ENCODE measurements at regions not wholly inside any gene's neighbourhood (a gene's known extent, or its start where the extent isn't known, plus 50 kb on each side); places are given as distances from the start of the nearest gene placed in this dataset.

DNA sequence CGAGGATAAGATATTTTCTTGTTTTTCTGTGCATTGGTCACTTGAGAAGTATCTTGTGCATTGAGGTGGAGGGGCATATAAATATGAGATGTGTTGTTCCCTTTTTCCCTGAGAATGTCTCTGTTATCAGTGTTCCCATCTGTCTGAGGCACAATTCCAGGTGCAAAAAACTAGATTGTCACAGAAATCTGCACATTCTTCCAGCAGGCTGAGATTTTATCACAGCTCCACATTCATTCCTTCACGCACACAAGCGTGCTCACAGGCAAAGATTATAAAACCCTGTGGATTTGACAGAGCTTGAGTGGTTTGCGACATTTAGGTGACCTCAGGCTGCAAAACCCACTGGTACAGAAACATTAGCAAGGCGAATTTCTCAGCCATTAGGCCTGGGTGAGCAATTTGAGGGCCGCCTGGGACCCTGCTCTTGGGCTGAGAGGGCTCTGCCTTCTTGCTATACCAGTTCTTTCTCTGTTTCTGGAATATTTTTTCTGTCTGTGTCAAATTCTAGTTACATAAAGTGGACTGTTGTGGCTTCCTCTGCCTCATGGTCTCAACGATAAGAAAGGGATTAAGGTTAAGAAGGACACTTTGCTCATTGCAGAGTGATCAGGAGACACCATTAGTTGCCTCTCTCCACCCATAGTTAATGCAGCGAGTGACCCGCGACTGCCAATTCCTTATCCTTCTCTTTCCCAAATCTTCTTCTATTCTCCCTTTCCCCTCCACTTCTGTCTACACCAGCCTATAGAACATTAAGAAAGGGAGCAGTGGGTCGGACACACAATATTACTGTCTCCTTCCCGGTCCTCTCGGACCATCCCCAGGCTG is 86.7 kb upstream of the C1QTNF7 start:
- no peak for DNase-seq

DNA sequence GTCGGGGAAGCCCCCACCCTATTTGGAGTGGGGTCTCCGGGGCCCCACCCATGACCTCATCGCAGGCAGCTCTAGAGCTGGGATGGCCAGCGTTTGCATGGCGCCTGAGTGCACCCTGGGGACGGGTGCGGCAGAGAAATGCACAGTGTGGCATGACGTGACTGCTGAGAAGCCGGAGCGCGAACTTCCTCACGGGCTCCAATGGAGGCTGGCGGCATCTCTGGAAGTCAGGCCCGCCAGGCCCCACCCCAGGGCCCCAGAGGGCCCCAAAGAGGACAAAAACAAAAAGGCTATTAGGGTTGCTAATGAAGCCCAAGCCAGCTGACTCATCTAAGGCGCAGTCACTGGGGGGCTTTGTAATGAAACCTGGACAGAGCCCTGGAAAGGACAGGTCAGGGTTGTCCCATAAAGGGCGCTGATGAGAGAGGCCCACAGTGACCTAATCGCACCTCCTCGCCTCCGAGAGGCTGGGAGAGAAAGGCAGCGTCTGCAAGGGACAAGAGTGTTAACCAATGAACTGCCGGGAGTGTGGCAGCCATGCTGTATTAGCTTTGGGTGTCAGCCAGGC is 86.0 kb upstream of the C1QTNF7 start:
- DNase-seq: no peak

DNA sequence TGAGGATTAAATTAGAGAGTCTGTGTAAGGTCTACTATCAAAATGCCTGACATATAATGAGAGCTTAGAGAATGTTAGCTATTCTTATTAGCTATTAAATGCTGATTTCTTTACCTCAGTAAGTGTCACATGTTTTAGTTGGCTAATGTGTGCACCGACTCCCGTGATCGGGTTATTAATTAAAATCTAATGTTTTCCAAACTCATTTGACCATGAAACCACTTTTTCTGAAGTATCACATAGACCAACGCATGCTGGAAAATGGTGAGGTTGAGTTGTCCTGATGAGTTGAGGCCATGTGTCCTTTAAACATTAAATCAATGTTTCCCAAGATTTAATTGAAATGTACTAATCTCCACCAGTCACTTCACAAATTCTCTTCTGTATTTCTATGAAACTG is 84.8 kb upstream of the C1QTNF7 start:
- DNase-seq: no peak

DNA sequence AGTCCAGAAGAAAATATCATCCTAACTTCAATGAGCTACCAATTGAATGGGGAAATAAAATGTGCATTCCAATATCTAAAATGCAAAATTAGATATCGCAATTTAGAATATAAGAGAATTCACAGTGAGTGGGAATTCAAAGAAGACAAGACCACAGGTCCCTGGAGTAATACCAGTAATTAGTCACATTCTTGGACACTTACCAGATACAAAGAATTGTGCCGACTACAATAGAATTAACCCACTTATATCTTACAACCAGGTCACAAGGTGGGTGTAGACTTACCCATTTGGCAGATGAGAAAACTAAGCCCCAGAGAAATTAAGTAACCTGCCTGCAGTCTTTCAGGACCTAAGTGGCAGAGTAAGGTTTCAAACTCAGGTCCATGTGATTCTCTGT is 84.3 kb upstream of the C1QTNF7 start:
- DNase-seq: no peak

DNA sequence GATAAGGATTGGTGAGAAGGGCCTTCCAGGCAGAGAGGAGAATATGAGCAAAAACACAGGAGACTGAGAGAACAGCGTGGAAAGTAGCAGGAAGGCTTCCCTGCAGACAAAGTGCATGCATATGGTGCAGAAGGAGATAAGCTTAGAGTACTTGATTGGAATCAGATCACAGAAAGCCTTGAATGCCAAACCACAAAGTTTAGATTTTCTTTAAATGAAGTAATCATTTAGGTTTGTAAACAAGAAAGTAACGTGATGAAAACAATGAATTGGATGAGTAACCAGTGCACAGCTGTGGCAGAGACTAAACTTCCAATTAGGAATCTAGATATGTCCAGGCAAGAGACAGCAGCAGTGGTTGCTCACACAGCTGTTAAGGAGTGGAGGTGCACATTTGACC is 83.8 kb upstream of the C1QTNF7 start:
- DNase-seq: peak; percentile 35

DNA sequence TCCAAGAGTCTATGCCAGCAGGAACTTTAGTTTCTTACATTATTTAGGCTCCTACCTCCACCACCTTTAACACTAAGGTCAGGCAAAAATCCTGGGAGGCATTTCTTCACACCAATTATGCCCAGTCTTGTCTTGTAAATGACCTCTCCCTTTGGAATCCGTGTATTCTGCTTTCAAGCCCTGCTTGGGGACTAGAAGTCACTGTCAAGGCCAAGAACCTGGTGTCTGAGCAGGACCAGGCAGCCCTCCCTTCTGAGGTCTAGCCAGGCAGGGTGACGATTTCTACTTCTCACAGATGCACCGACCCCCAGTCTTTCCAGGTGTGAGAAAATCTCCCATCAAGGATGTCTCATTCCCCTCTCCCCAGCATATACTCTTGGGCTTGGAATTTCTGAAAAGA is 82.7 kb upstream of the C1QTNF7 start:
- DNase-seq: no peak

DNA sequence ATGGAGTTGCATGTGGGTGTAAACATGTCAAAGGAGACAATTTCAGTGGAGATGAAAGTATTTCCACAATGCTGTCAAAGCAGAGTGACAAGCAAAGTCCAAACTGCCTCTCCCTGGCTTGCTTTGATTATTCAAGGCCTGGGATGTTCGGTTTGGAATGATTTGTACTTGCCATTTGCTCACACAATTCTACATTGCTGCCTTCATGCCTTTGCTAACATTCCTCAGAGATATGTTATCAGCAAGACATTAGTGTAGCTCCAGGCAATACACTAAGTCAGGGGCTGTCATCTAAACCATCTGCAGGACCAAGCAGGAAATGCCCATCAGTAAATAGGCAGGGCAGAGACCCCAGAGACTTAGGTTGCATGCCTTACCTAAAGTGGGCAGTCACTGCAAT is 79.6 kb upstream of the C1QTNF7 start:
- DNase-seq: no peak

DNA sequence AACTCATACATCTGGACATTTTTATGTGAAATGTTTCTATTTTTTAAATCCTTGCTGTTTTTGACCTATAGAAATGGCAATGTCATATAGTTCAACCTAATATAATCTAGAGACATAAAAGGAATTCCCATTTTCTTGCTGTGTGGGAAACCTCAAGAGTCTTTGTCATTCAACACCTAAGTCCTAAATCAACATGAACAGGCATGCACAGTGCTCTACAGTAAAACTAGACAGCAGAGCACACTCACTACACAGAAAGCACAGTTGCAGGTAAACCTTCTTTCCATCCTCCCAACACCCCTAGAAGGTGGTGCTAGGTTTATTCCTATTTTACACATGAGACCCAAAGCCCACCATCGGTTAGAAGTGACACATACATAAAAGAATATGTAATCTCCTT is 79.1 kb upstream of the C1QTNF7 start:
- DNase-seq: no peak

DNA sequence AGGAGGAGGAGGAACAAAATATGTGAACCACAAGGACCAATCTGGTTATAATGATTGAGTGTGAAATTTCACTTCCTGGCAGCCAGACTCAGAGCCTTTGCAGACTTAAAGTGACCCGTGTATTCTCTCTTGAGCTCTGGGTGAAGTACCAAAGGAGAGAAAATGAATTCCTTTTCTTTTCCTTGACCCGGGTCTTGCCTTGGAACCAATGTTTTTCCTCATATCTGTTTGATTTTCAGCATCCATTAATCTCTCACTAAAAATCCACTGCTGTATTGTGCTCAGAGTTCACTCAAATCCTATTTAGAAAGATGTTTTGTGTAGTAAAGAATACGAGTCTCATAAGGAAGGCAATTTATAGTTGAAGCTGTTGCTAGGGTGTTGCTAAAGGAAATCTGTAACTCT is 78.3 kb upstream of the C1QTNF7 start:
- no peak for DNase-seq

DNA sequence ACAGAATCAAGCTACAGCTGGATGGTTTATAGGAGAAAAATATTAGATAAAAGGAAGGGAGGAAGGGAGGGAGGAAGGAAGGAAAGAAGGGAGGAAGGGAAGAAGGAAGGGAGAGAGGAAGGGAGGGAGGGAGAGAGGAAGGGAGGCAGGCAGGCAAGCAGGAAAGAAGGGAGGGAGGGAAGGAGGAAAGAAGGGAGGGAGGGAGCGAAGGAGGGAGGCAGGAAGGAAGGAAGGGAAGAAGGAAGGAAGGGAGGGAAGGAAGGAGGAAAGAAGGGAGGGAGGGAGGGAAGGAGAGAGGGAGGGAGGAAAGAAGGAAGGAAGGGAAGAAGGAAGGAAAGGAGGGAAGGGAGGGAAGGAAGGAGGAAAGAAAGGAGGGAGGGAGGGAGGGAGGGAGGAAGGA is 77.9 kb upstream of the C1QTNF7 start:
- no peak for DNase-seq

DNA sequence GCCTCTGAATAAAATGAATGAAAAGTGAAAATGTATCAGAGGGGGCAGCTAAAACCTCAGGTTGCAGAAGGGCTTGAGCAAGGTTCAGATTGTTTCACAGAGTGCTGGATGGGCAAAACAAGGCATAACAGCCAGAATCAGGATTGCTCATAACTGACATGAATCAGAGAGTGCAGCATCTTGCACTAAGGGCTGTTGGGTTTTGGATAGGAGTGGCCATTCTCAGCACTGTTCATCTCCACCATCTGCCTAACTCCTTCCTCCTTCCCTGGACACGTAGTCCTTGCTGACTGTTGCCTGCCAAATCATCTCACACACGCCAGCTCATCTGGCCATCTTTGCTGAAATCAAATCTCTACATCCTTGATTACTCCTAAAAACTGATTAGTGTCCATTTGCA is 75.3 kb upstream of the C1QTNF7 start:
- no peak for DNase-seq

DNA sequence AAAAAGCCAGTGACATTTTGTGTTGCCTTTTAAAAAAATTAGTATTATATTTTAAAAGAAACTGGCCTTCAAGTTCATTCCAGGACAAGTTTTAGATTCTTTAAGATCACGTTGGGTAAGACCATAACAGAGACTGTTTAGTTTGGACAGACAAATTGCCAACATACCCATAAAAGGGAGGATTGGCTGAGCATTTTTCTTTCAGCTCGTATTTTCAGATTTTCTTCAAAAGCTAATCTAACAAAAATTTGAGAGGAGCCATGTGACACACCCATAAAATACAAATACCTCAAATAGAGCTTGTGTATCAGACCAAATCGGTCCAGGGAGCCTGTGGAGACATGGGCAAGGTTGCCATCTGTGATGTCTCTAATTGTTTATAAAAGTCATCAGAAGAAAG is 74.6 kb upstream of the C1QTNF7 start:
- DNase-seq: no peak

DNA sequence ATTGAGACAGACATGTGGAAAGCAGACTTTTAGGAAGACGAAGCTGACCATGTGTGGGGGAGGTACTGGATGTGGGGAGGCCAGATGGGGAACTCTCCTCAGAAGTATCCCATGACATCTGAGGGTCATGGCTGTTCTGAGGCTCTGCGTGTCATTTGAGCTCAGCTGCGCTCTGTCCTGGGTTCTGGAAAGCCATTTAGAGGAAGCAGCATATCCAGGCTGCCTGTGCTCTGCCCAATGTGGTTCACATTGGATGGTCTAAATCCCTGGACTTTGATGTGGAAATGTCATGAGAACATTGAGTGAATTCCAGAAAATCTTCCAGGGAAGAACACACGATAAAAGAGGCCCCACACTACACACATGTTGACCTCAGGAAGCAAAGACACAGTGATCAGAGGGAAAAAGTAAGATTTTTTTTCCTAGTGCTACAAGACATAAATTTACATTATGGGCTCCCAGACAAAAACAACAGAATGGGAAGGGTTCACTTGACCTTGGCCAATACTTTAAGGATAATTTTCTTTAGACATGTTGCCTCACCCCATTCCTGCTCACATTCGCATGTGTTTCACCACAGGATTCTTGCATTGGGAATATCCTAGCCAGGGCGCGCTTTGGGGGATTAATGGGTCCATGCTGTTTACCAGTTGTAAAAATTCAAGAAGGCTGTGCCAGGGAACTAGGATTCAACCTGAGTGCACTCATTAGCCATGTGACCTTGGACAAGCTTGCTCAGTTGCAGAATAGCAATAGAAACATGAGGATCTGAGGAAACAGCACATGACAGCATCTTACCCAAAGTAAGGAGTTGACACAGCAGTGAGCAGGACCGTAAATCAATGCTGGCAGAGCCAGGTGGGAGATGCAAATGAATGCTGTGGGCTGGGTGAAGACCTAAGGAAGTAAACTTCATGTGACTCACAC is 73.2 kb upstream of the C1QTNF7 start:
- no peak for DNase-seq

DNA sequence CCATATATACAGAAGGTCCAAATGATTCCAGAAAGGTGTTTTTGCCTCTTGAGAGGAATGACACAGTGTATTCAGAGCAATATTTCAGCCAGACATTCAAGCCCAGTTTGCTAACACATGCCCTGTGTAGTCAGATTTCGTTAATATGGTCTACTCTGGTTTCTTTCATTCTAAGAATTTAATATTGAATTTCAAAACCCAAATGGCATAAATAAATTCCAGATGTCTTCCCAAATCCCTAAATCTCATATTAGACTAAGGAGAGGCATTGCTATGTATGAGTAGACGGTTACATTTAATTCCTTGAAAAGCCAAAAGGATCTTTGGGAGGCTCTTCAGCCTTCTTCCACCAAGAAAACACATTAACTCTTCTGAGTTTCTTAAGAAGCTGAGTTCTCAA is 66.3 kb upstream of the C1QTNF7 start:
- DNase-seq: no peak

DNA sequence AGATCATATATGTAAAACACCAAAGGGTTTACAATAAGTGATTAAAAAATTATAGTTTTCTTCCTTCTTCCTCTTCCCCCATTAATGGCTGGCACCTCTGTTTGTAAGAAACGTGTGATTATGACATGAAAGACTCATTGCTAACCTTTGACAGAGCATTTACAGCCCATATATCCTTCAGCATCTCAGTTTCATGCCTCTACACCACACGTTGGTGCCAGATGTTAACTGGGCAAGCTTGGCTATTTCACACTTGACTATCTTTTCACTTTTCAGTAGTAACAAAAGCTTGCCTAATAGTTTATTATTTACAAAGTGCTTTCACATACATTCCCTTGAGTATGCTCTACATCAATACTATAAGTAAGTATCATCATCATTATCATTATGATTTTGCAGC is 65.3 kb upstream of the C1QTNF7 start:
- no peak for DNase-seq

DNA sequence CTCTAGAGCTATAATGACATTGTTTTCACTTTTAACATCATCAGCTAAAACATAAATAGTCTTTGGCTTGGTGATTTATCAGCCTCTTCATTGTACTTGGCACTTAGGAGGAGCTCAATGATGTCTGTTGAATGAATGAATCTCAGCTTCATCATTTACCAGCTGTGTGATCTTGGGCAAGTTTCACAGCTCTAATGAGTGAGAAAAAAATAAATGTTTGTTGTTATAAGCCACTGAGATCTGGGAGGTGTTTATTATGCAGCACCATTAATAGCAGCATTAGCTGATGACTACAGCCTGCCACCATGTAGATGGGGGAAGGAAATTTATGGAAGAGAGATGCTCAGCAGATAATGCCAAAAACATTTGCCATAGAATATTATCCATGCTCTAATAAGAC is 63.6 kb upstream of the C1QTNF7 start:
- DNase-seq: no peak

DNA sequence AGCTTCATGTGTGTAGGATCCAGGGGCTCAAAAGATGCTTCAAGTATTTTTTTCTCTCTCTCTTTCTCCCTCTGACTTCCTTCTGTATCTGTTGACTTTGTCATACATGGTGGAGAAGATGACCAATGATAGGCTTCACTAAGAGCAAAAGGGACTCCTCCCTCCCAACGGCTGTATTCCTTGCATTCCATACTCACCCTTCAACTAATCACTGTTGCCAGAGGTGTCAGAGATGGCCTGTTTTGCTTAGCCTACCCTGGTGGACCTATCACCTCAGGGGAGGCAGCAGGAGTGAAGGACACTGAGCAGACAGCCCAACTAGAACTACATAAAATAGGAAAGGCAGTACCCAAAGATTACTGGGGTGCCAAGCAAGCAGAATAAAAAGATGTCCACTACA is 62.2 kb upstream of the C1QTNF7 start:
- DNase-seq: no peak

DNA sequence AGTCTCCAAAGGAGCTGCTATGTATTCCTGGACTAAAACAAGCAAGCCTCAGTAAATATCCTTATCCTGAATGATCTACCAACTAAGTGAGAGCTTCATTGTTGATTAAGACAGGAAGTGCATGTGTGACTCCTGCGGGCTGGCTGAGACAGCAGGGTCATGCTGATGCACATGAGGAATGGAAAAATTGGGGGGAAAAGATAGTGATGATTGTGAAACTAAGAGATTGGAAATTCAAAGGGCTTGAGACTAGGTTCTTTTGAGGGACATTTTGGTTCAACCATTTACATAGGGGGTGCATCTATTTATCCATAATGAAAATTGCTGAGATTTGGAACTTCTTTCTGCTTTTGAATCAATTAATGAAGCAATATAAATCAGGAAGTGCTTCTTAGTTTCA is 61.1 kb upstream of the C1QTNF7 start:
- DNase-seq: no peak

DNA sequence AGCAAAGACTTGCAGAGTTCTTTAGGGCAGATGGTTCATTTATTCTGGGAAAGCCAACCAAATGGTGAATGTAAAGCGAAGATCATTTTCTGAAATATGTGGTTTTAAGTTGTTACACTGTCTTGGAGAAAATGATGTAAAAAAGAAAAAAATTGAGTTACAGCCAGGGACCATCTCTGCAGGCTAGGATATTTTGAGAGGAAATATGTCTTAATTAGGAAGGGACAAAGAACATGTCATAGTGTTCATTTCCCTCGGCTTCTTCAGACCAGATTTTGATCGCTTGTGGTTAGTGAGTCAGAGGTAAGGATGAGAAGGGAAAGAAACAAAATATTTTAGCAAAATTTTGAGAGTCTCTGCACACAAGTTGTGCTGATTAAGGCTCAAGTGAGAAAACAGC is 59.0 kb upstream of the C1QTNF7 start:
- no peak for DNase-seq

DNA sequence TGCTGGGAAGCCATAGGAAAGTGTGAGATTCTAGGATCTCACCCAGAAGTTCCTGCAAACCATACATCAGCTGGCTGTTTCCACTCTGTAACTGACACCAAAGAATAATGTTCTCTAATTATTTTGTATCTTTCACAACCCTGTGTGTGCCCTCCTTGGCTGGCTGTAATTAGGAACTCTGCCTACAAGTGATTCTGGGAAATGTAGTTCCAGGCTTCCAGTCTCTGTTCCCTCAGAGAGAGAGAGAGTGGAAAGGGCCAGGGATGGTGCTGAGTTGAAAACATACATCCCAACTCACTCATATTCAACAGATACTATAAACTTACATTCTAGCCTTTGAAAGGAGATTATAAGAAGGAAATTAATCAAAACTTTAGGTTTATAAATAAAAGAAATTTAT is 57.5 kb upstream of the C1QTNF7 start:
- DNase-seq: no peak

DNA sequence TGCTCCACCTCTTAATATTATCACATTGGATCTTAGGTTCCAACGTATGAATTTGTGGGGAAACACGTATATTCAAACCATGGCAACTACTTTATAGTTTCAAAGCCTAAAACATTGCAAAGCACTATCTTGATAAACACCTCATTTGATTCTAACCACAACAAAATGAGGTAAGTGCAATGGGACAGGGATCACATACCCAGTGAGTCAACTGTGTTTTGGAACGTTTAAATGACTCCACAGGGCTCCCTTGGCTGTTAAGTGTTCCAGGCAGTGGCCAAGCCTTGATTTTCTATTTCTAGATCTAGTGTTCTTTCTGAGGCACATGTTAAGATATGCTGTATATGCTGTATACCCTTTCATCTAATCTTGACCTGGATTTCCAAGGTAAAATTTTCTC is 54.5 kb upstream of the C1QTNF7 start:
- no peak for DNase-seq

DNA sequence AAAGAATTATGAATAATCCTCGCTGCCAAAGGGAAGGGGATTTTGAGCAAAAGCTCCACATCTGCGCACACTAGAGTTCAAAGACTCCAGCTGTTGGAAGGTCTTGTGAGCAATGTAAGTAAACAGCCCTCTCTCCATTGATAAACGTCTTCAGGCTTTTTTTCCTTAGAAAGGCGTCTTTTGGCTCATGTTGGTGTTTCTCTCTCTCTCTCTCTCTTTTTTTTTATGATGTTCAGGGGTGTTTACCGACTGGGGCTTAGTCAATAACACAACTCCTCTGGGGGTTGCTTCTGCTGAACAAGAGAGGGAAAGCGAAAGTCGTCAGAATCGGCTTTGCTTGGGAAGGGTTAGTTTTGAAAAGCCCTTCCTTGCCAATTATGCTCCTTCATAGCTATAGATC is 53.2 kb upstream of the C1QTNF7 start:
- DNase-seq: no peak

DNA sequence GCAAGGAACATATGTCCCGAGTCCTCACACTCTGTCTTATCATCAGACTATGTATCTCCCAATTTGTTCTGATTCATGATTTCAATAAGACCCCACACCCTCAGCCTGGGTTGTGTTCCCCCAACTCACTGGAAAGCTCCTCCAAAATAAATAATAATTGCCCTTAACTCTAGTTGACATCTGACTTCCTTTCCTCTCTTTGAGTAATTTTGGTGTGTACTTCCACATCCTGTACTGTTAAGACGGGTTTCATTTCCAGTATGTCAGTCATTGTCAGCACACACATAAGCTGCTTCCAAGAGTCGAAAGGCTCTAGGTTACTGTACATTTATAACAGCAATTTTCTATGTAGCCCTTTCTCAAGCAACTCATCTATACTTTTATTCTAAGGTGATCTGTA is 52.2 kb upstream of the C1QTNF7 start:
- DNase-seq: no peak

DNA sequence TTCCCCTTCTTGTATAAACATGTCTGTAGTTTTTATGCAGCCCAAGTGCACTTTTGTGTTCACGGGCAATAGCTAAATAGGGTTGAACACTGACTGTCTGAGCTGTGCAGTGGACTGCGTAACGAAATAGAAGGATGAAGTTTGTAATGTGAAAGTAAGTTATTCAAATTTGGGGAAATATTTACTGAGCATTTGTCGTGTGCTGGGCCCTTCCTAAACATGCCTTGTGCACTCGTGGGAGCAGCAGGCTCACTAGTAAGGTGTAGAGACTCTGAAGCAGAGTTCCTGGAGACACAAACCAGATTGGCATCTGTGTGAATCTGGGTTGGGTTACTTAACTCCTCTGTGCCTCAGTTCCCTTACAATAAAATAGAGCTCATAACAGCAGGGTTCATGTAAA is 51.7 kb upstream of the C1QTNF7 start:
- DNase-seq: no peak
